MM.1S (cell line): ENCODE measurements at regions not wholly inside any gene's neighbourhood (a gene's known extent, or its start where the extent isn't known, plus 50 kb on each side); places are given as distances from the start of the nearest gene placed in this dataset.
A peak's percentile ranks its signal among the peaks of the same experiment; 100 is the strongest.
"Not testable (repeated sequence)": the region's sequence is repeated elsewhere in the genome, so short reads cannot be mapped to it uniquely, and the experiment has no call there.

ENCODE experiments used
- DNase-seq: peaks from one replicate; pipeline ENCODE4 v3.0.0-alpha.2; 2015
- H2AFZ ChIP-seq: fragments of 300-600 bp; sonication (generic); 2 replicates; pipeline ENCODE4 v1.6.0; 2016; ENCODE audit warnings: antibody characterized with exemption, low read length
- H3F3A ChIP-seq: fragments of 300-600 bp; sonication (generic); 2 replicates; pipeline ENCODE4 v1.6.1; 2016; ENCODE audit warnings: mild to moderate bottlenecking, antibody characterized with exemption, low read length, moderate library complexity, mixed read lengths; ENCODE audit not compliant: insufficient read depth
- H3K27ac ChIP-seq: fragments of 300-600 bp; sonication (generic); 2 replicates; pipeline ENCODE4 v1.5.1; 2016; ENCODE audit warnings: mild to moderate bottlenecking, low read length
- H3K27me3 ChIP-seq: fragments of 300-600 bp; sonication (generic); replicated peaks from 2 replicates; pipeline ENCODE4 v1.6.0; 2016; ENCODE audit warnings: low read length; ENCODE audit not compliant: insufficient read depth
- H3K36me3 ChIP-seq: fragments of 300-600 bp; sonication (generic); replicated peaks from 2 replicates; pipeline ENCODE4 v1.6.1; 2016; ENCODE audit warnings: mild to moderate bottlenecking, low read length, mixed read lengths; ENCODE audit not compliant: insufficient read depth
- H3K4me1 ChIP-seq: fragments of 300-600 bp; sonication (generic); 2 replicates; pipeline ENCODE4 v1.6.1; 2016; ENCODE audit warnings: low read length, mixed read lengths
- H3K4me2 ChIP-seq: fragments of 300-600 bp; sonication (generic); 2 replicates; pipeline ENCODE4 v1.6.0; 2016; ENCODE audit warnings: low read depth, low read length
- H3K4me3 ChIP-seq: fragments of 300-600 bp; sonication (generic); 2 replicates; pipeline ENCODE4 v1.5.1; 2016; ENCODE audit warnings: low read length, mixed read lengths
- H3K79me2 ChIP-seq: fragments of 300-600 bp; sonication (generic); 2 replicates; pipeline ENCODE4 v1.6.1; 2016; ENCODE audit warnings: mixed run types, low read length, mixed read lengths
- H3K9ac ChIP-seq: fragments of 300-600 bp; sonication (generic); 2 replicates; pipeline ENCODE4 v1.6.1; 2016; ENCODE audit warnings: low read length, mixed read lengths
- H3K9me2 ChIP-seq: fragments of 300-600 bp; sonication (generic); replicated peaks from 2 replicates; pipeline ENCODE4 v1.6.1; 2016; ENCODE audit warnings: mild to moderate bottlenecking, low read length, mixed read lengths; ENCODE audit not compliant: insufficient read depth
- H3K9me3 ChIP-seq: fragments of 300-600 bp; sonication (generic); replicated peaks from 2 replicates; pipeline ENCODE4 v1.6.1; 2016; ENCODE audit warnings: mild to moderate bottlenecking, low read length, mixed read lengths; ENCODE audit not compliant: insufficient read depth
- H4K20me1 ChIP-seq: fragments of 300-600 bp; sonication (generic); 2 replicates; pipeline ENCODE4 v1.6.1; 2016; ENCODE audit warnings: mild to moderate bottlenecking, low read length, moderate library complexity, mixed read lengths; ENCODE audit not compliant: insufficient read depth
- CTCF ChIP-seq: fragments of 300-600 bp; sonication (generic); IDR thresholded peaks from 2 replicates; pipeline ENCODE4 v1.5.1; 2016; ENCODE audit warnings: antibody characterized with exemption, low read length, mixed read lengths
- EZH2 ChIP-seq: fragments of 300-600 bp; sonication (generic); optimal IDR thresholded peaks from 2 replicates; pipeline ENCODE3; 2017; ENCODE audit warnings: low read depth, mild to moderate bottlenecking, antibody characterized with exemption, low read length, mixed read lengths
- EZH2phosphoT487 ChIP-seq: fragments of 300-600 bp; sonication (generic); IDR thresholded peaks from 2 replicates; pipeline ENCODE4 v1.6.1; 2018; ENCODE audit warnings: antibody characterized with exemption, low read length

- Histone ChIP-seq H2AFZ (no peak overlapping the region), H3K27me3 (no peaks in the 10 kb centered on the region), H3K4me2 (no peak overlapping the region), H3K9me3 (no peaks in the 10 kb centered on the region), H3K27ac (no peak overlapping the region), H3K79me2 (no peaks in the 10 kb centered on the region), H3F3A (no peaks in the 10 kb centered on the region), H3K4me1 (peaks cover 6% of the 10 kb centered on the region), H4K20me1 (no peaks in the 10 kb centered on the region), H3K4me3 (no peak overlapping the region), H3K9ac (no peak overlapping the region), H3K36me3 (no peaks in the 10 kb centered on the region), H3K9me2 (no peaks in the 10 kb centered on the region)
- DNase-seq, result no peak
- TF ChIP-seq EZH2 (no peak), EZH2phosphoT487 (no peak), CTCF (no peak)
These were observed 194.6 kb upstream of the IRS2 start for GRCh38 chr13:109981000-109981399.

GRCh38 chr13:109979676-109980075 lies 193.3 kb upstream of the IRS2 start:
- H3K9ac ChIP-seq, H4K20me1 ChIP-seq, H3K27ac ChIP-seq, H3K27me3 ChIP-seq, H3F3A ChIP-seq, H3K4me1 ChIP-seq, H3K4me3 ChIP-seq, H3K79me2 ChIP-seq, H3K9me3 ChIP-seq, H3K4me2 ChIP-seq, H3K9me2 ChIP-seq, DNase-seq, H2AFZ ChIP-seq, H3K36me3 ChIP-seq: not testable (repeated sequence)

- TF ChIP-seq CTCF (no peak), EZH2 (no peak), EZH2phosphoT487 (no peak)
These were observed 192.8 kb upstream of the IRS2 start for GRCh38 chr13:109979228-109979627.

DNA sequence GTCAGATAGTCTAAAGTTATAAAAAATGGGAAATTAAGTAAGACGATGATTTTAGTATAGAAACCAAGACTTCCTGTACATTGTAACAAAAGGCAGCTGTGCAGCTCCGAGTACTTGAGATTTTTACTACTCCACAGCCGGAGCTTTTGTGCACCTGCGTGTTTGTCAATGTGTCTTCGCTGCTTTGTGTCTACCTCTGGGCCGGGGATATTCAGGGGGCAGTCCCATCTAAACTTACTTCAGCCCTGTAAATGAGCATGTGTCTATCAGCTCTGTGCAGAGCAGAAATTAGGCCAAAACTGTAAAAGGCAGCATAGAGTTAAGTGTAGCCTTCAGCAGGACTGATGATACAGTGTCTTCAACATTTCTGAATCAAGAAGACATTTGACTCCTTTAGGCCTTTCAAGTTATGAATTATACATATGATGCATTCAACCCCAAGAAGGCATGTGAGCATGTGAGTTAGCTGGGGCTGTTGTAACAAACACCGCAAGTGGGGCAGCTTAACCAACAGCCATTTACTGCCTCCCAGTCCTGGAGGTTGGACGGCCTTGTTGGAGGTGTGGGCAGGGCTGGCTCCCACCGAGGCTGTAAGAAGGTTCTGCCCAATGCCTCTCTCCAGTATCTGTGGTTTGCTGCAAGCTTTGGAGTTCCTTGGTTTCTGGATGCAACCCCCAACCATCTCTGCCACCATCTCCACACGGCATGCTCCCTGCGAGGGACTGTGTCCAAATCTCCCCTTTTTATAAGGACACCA lies 191.0 kb upstream of the IRS2 start:
- no peaks in the 10 kb centered on the region for H3F3A ChIP-seq
- no peak overlapping the region for H2AFZ ChIP-seq
- H3K27me3 ChIP-seq, result no peaks in the 10 kb centered on the region
- H3K9ac ChIP-seq, result no peak overlapping the region
- H3K4me3 ChIP-seq, result no peak overlapping the region
- no peaks in the 10 kb centered on the region for H4K20me1 ChIP-seq
- no peaks in the 10 kb centered on the region for H3K4me1 ChIP-seq
- H3K79me2 ChIP-seq, result no peaks in the 10 kb centered on the region
- H3K36me3 ChIP-seq, result no peaks in the 10 kb centered on the region
- no peak overlapping the region for H3K27ac ChIP-seq
- H3K4me2 ChIP-seq, result no peak overlapping the region
- TF ChIP-seq EZH2phosphoT487, result no peak
- no peaks in the 10 kb centered on the region for H3K9me3 ChIP-seq
- DNase-seq, result peak; percentile 36
- no peaks in the 10 kb centered on the region for H3K9me2 ChIP-seq

More at GRCh38 chr13:109979228-109979627, 192.8 kb upstream of the IRS2 start:
- Histone ChIP-seq H3K9ac (no peak overlapping the region), H3K9me2 (no peaks in the 10 kb centered on the region), H3K27me3 (no peaks in the 10 kb centered on the region), H4K20me1 (no peaks in the 10 kb centered on the region), H3K4me3 (no peak overlapping the region), H3K27ac (no peak overlapping the region), H3F3A (no peaks in the 10 kb centered on the region), H3K4me1 (peaks cover 6% of the 10 kb centered on the region), H3K36me3 (no peaks in the 10 kb centered on the region), H3K79me2 (no peaks in the 10 kb centered on the region), H3K9me3 (no peaks in the 10 kb centered on the region), H3K4me2 (no peak overlapping the region), H2AFZ (no peak overlapping the region)
- no peak for DNase-seq
